ENCODE measurements at regions not wholly inside any gene's neighbourhood (a gene's known extent, or its start where the extent isn't known, plus 50 kb on each side); places are given as distances from the start of the nearest gene placed in this dataset.

GRCh38 chr18:76307293-76307690, 187.8 kb downstream of the ZNF516 start:
- TF ChIP-seq CTCF (IDR thresholded peaks at IDR 0.05) (no peak), POLR2A (IDR thresholded peaks at IDR 0.05) (no peak)
- H3K4me3 ChIP-seq: no peak overlapping the region
- DNase-seq: no peak
- H3K27me3 ChIP-seq: no peaks in the 10 kb centered on the region
- 93 to 95% methylated on average over 2 of the region's 2 CpGs for WGBS, 2 donors
- intact Hi-C loops (cut with DNase I; ENCODE audit: low total_unique reads): no loop called here
- no peaks in the 10 kb centered on the region for H3K4me1 ChIP-seq
- no peaks in the 10 kb centered on the region for H3K36me3 ChIP-seq (ENCODE audit: low read depth, missing control alignments)
- no peaks in the 10 kb centered on the region for H3K9me3 ChIP-seq
- H3K27ac ChIP-seq: no peak overlapping the region

- no peaks in the 10 kb centered on the region for H3K4me1 ChIP-seq
- intact Hi-C loops (cut with DNase I; ENCODE audit: low total_unique reads): no loop called here
Measured at GRCh38 chr18:76306685-76307292, 188.3 kb downstream of the ZNF516 start.

GRCh38 chr18:76285866-76286265, 209.2 kb downstream of the ZNF516 start:
- no peak for TF ChIP-seq CTCF (IDR thresholded peaks at IDR 0.05)
- TF ChIP-seq POLR2A (IDR thresholded peaks at IDR 0.05): no peak
- Histone ChIP-seq H3K4me1 (no peaks in the 10 kb centered on the region), H3K9me3 (no peaks in the 10 kb centered on the region), H3K27ac (no peak overlapping the region), H3K4me3 (no peak overlapping the region), H3K36me3 (ENCODE audit: low read depth, missing control alignments) (no peaks in the 10 kb centered on the region), H3K27me3 (no peaks in the 10 kb centered on the region)
- no peak for DNase-seq
- 68 to 70% methylated on average over 3 of the region's 3 CpGs for WGBS, 2 donors
- intact Hi-C loops (cut with DNase I; ENCODE audit: low total_unique reads): no loop called here

More at GRCh38 chr18:76306685-76307292, 188.3 kb downstream of the ZNF516 start:
- Histone ChIP-seq H3K27ac (no peak overlapping the region), H3K27me3 (no peaks in the 10 kb centered on the region), H3K9me3 (no peaks in the 10 kb centered on the region), H3K4me3 (no peak overlapping the region), H3K36me3 (ENCODE audit: low read depth, missing control alignments) (no peaks in the 10 kb centered on the region)
- WGBS, 2 donors: 86 to 88% methylated on average over 9 of the region's 9 CpGs
- TF ChIP-seq CTCF (IDR thresholded peaks at IDR 0.05) (no peak), POLR2A (IDR thresholded peaks at IDR 0.05) (no peak)
- no peak for DNase-seq

GRCh38 chr18:76281565-76281964, 213.5 kb downstream of the ZNF516 start:
- H3K4me1 ChIP-seq: no peaks in the 10 kb centered on the region
- no peaks in the 10 kb centered on the region for H3K36me3 ChIP-seq (ENCODE audit: low read depth, missing control alignments)
- WGBS, 2 donors: 54 to 70% methylated on average over 5 of the region's 5 CpGs
- no peaks in the 10 kb centered on the region for H3K27me3 ChIP-seq
- intact Hi-C loops (cut with DNase I; ENCODE audit: low total_unique reads): no loop called here
- DNase-seq: no peak
- H3K4me3 ChIP-seq: no peak overlapping the region
- H3K9me3 ChIP-seq: no peaks in the 10 kb centered on the region
- no peak for TF ChIP-seq POLR2A (IDR thresholded peaks at IDR 0.05)
- no peak overlapping the region for H3K27ac ChIP-seq

- intact Hi-C loops (cut with DNase I; ENCODE audit: low total_unique reads): no loop called here
- Histone ChIP-seq H3K27me3 (no peaks in the 10 kb centered on the region), H3K36me3 (ENCODE audit: low read depth, missing control alignments) (no peaks in the 10 kb centered on the region), H3K27ac (no peak overlapping the region), H3K4me3 (no peak overlapping the region), H3K9me3 (no peaks in the 10 kb centered on the region), H3K4me1 (no peaks in the 10 kb centered on the region)
- TF ChIP-seq POLR2A (IDR thresholded peaks at IDR 0.05) (no peak), CTCF (IDR thresholded peaks at IDR 0.05) (no peak)
- no peak for DNase-seq
- WGBS, 2 donors: 61 to 80% methylated on average over 4 of the region's 4 CpGs
Measured at GRCh38 chr18:76277801-76278200, 217.2 kb downstream of the ZNF516 start.
